Sigmoid colon (tissue), 6 donors: ENCODE measurements at regions not wholly inside any gene's neighbourhood (a gene's known extent, or its start where the extent isn't known, plus 50 kb on each side); places are given as distances from the start of the nearest gene placed in this dataset.

ENCODE experiments used
- DNase-seq: peaks from one replicate; pipeline ENCODE4 v3.0.0-alpha.2; 2019
- H3K27ac ChIP-seq, 4 donors: fragments of 200-600 bp; sonication (generic); one replicate each; pipeline ENCODE4 v1.5.1; 2016 to 2019; ENCODE audit warnings: mild to moderate bottlenecking in 1 of 4
- H3K27me3 ChIP-seq, 3 donors: fragments of 200-600 bp; sonication (generic); one replicate each; pipeline ENCODE4 v1.5.1; 2019; ENCODE audit warnings: mild to moderate bottlenecking in 1 of 3
- H3K36me3 ChIP-seq, 4 donors: fragments of 200-600 bp; sonication (generic); one replicate each; pipeline ENCODE4 v1.5.1; 2016 to 2019
- H3K4me1 ChIP-seq, 4 donors: fragments of 200-600 bp; sonication (generic); one replicate each; pipeline ENCODE4 v1.5.1; 2017 to 2019
- H3K4me3 ChIP-seq, 4 donors: fragments of 200-600 bp; sonication (generic); one replicate each; pipeline ENCODE4 v1.5.1; 2017 to 2019; ENCODE audit warnings: mild to moderate bottlenecking in 2 of 4, moderate library complexity in 1 of 4
- H3K9me3 ChIP-seq, 4 donors: fragments of 200-600 bp in 3 of 4; sonication (generic) in 3 of 4; one replicate each; pipeline versions ENCODE4 v1.5.1 to v1.6.1; 2013 to 2019
- CTCF ChIP-seq, 4 experiments: fragments of 450-650 bp in 3 of 4; fragments of 200-600 bp in 1 of 4; IDR thresholded peaks; one replicate each; pipeline ENCODE4 v1.5.1; 2016 to 2019; ENCODE audit warnings: antibody characterized with exemption in 4 of 4, mild to moderate bottlenecking in 3 of 4, moderate library complexity in 2 of 4
- EP300 ChIP-seq, 4 donors: sonication (generic); formaldehyde crosslinking; IDR thresholded peaks; one replicate each; pipeline ENCODE4 v1.6.1; 2017; ENCODE audit warnings: antibody characterized with exemption in 4 of 4
- POLR2A ChIP-seq, 2 donors: fragments of 450-650 bp; IDR thresholded peaks; one replicate each; pipeline ENCODE4 v1.6.1; 2016; ENCODE audit warnings: antibody characterized with exemption in 2 of 2, mild to moderate bottlenecking in 2 of 2, moderate library complexity in 2 of 2
- POLR2AphosphoS5 ChIP-seq, 4 donors: sonication (generic); formaldehyde crosslinking; IDR thresholded peaks; one replicate each; pipeline ENCODE4 v1.6.1; 2017; ENCODE audit warnings: antibody characterized with exemption in 4 of 4
- WGBS, 2 donors: extraction: QIAGEN DNeasy Blood & Tissue Kit; methylation state at CpG; one replicate each; pipeline ENCODE4 v1.1.7; 2013; 5-methylcytosine and 5-hydroxymethylcytosine counted together
- intact Hi-C: fragments of 100-400 bp; cut with DNase I; formaldehyde crosslinking; loops from one replicate; pipeline ENCODE4 v1.15.1; 2023
- donor health status: healthy with polysubstance abuse.
- donor health status: healthy.

- Histone ChIP-seq H3K9me3 (no peaks in the 10 kb centered on the region), H3K27me3 (no peaks in the 10 kb centered on the region), H3K4me3 (no peak overlapping the region), H3K36me3 (no peaks in the 10 kb centered on the region), H3K4me1 (no peaks in the 10 kb centered on the region), H3K27ac (no peak overlapping the region)
- TF ChIP-seq CTCF (IDR thresholded peaks at IDR 0.05) (no peak), POLR2A (IDR thresholded peaks at IDR 0.05) (no peak), POLR2AphosphoS5 (IDR thresholded peaks at IDR 0.05) (no peak), EP300 (IDR thresholded peaks at IDR 0.05) (no peak)
- WGBS, 2 donors: 66 to 77% methylated on average over 5 of the region's 5 CpGs
- no peak for DNase-seq
- intact Hi-C loops: no loop called here
Measured at GRCh38 chr16:6969594-6969993, 363.1 kb upstream of the RBFOX1 start.

- WGBS, 2 donors: 65 to 69% methylated on average over 10 of the region's 10 CpGs
- Histone ChIP-seq H3K27me3 (no peaks in the 10 kb centered on the region), H3K4me1 (no peaks in the 10 kb centered on the region), H3K4me3 (no peak overlapping the region), H3K36me3 (no peaks in the 10 kb centered on the region), H3K27ac (no peak overlapping the region), H3K9me3 (no peaks in the 10 kb centered on the region)
- no peak for TF ChIP-seq CTCF (IDR thresholded peaks at IDR 0.05)
- no peak for TF ChIP-seq POLR2AphosphoS5 (IDR thresholded peaks at IDR 0.05)
- TF ChIP-seq EP300 (IDR thresholded peaks at IDR 0.05): no peak
- no peak for TF ChIP-seq POLR2A (IDR thresholded peaks at IDR 0.05)
- no peak for DNase-seq
- intact Hi-C loops: no loop called here
Measured at GRCh38 chr16:6967796-6968320, 364.8 kb upstream of the RBFOX1 start.

- whole genome bisulfite sequencing, 2 donors: 82 to 84% methylated on average over 1 of the region's 1 CpG
- intact Hi-C loops: no loop called here
Measured at GRCh38 chr16:6966925-6967324, 365.7 kb upstream of the RBFOX1 start.

GRCh38 chr16:6964679-6965078, 368.0 kb upstream of the RBFOX1 start:
- Histone ChIP-seq H3K27ac (no peak overlapping the region), H3K27me3 (no peaks in the 10 kb centered on the region), H3K4me3 (no peak overlapping the region), H3K36me3 (no peaks in the 10 kb centered on the region), H3K9me3 (no peaks in the 10 kb centered on the region), H3K4me1 (no peaks in the 10 kb centered on the region)
- TF ChIP-seq POLR2A (IDR thresholded peaks at IDR 0.05) (no peak), CTCF (IDR thresholded peaks at IDR 0.05) (no peak), POLR2AphosphoS5 (IDR thresholded peaks at IDR 0.05) (no peak), EP300 (IDR thresholded peaks at IDR 0.05) (no peak)
- DNase-seq: no peak
- WGBS, 2 donors: 85 to 89% methylated on average over 5 of the region's 5 CpGs
- intact Hi-C loops: no loop called here

More at GRCh38 chr16:6966925-6967324, 365.7 kb upstream of the RBFOX1 start:
- TF ChIP-seq EP300 (IDR thresholded peaks at IDR 0.05): no peak
- TF ChIP-seq CTCF (IDR thresholded peaks at IDR 0.05): no peak
- TF ChIP-seq POLR2AphosphoS5 (IDR thresholded peaks at IDR 0.05): no peak
- no peak for TF ChIP-seq POLR2A (IDR thresholded peaks at IDR 0.05)
- no peaks in the 10 kb centered on the region for H3K4me1 ChIP-seq
- DNase-seq: no peak
- H3K4me3 ChIP-seq: no peak overlapping the region
- no peaks in the 10 kb centered on the region for H3K27me3 ChIP-seq
- no peaks in the 10 kb centered on the region for H3K9me3 ChIP-seq
- H3K36me3 ChIP-seq: no peaks in the 10 kb centered on the region
- H3K27ac ChIP-seq: no peak overlapping the region

- 60 to 70% methylated on average over 3 of the region's 3 CpGs for WGBS, 2 donors
- H3K27me3 ChIP-seq: no peaks in the 10 kb centered on the region
- no peak for DNase-seq
- no peak overlapping the region for H3K27ac ChIP-seq
- H3K4me3 ChIP-seq: no peak overlapping the region
- no peaks in the 10 kb centered on the region for H3K9me3 ChIP-seq
- no peaks in the 10 kb centered on the region for H3K4me1 ChIP-seq
- intact Hi-C loops: no loop called here
- TF ChIP-seq POLR2A (IDR thresholded peaks at IDR 0.05) (no peak), EP300 (IDR thresholded peaks at IDR 0.05) (no peak), CTCF (IDR thresholded peaks at IDR 0.05) (no peak), POLR2AphosphoS5 (IDR thresholded peaks at IDR 0.05) (no peak)
- no peaks in the 10 kb centered on the region for H3K36me3 ChIP-seq
Measured at GRCh38 chr16:6961704-6962103, 370.9 kb upstream of the RBFOX1 start.
